Suprapubic skin (tissue), 4 donors: ENCODE measurements at regions not wholly inside any gene's neighbourhood (a gene's known extent, or its start where the extent isn't known, plus 50 kb on each side); places are given as distances from the start of the nearest gene placed in this dataset.

Source experiments
- DNase-seq, 2 donors: peaks; one replicate each; pipeline ENCODE4 v3.0.0-alpha.2; 2019; ENCODE audit warnings: low spot score in 2 of 2
- H3K27ac ChIP-seq: fragments of 200-600 bp; sonication (generic); one replicate; pipeline ENCODE4 v1.5.1; 2019
- H3K27me3 ChIP-seq: fragments of 200-600 bp; sonication (generic); one replicate; pipeline ENCODE4 v1.5.1; 2019
- H3K36me3 ChIP-seq: fragments of 200-600 bp; sonication (generic); one replicate; pipeline ENCODE4 v1.5.1; 2019
- H3K4me1 ChIP-seq: fragments of 200-600 bp; sonication (generic); one replicate; pipeline ENCODE4 v1.5.1; 2019
- H3K4me3 ChIP-seq: fragments of 200-600 bp; sonication (generic); one replicate; pipeline ENCODE4 v1.5.1; 2019; ENCODE audit warnings: mild to moderate bottlenecking
- H3K9me3 ChIP-seq: fragments of 200-600 bp; sonication (generic); one replicate; pipeline ENCODE4 v1.5.1; 2019
- EP300 ChIP-seq: sonication (generic); formaldehyde crosslinking; IDR thresholded peaks from one replicate; pipeline ENCODE4 v1.6.1; 2017; ENCODE audit warnings: antibody characterized with exemption
- POLR2A ChIP-seq, 2 donors: fragments of 450-650 bp; IDR thresholded peaks; one replicate each; pipeline ENCODE4 v1.6.1; 2017; ENCODE audit warnings: antibody characterized with exemption in 2 of 2, mild to moderate bottlenecking in 2 of 2, moderate library complexity in 2 of 2
- POLR2AphosphoS5 ChIP-seq, 3 donors: sonication (generic); formaldehyde crosslinking; IDR thresholded peaks; one replicate each; pipeline ENCODE4 v1.6.1; 2017; ENCODE audit warnings: antibody characterized with exemption in 3 of 3
- WGBS: methylation state at CpG from one replicate; pipeline ENCODE4 v1.1.5; 2018; 5-methylcytosine and 5-hydroxymethylcytosine counted together
- TF ChIP-seq, protein P1 (sequence below), 2 donors: fragments of 200-600 bp in 1 of 2; fragments of 450-650 bp in 1 of 2; sonication (generic) in 1 of 2; IDR thresholded peaks; one replicate each; pipeline ENCODE4 v1.5.1; 2016 to 2019; ENCODE audit warnings: antibody characterized with exemption in 2 of 2, mild to moderate bottlenecking in 1 of 2, moderate library complexity in 1 of 2

DNA sequence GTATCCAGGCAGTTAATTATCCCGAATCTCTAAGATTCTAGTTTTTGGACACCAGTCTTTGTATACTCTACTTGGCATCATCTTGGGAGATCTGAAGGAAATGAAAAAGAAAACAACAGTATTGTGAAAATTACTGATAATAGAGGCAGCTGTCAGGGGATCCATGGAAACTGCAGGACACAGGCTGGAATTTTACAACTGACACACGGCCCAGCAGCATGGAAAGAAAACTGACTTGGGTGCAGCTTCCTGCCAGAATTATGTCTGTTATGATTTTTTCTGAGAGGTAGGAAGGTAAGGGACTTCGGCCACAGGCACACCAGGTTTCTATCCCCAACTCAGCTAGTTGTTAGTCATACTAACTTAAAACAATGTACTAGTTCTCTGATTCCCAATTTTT is 57.7 kb upstream of the ERBB4 start:
- Histone ChIP-seq H3K27me3 (no peaks in the 10 kb centered on the region), H3K36me3 (no peaks in the 10 kb centered on the region), H3K4me1 (peaks cover 3% of the 10 kb centered on the region), H3K27ac (no peak overlapping the region), H3K4me3 (no peak overlapping the region), H3K9me3 (no peaks in the 10 kb centered on the region)
- 64% methylated on average over 3 of the region's 3 CpGs for WGBS
- TF ChIP-seq, protein P1, sequence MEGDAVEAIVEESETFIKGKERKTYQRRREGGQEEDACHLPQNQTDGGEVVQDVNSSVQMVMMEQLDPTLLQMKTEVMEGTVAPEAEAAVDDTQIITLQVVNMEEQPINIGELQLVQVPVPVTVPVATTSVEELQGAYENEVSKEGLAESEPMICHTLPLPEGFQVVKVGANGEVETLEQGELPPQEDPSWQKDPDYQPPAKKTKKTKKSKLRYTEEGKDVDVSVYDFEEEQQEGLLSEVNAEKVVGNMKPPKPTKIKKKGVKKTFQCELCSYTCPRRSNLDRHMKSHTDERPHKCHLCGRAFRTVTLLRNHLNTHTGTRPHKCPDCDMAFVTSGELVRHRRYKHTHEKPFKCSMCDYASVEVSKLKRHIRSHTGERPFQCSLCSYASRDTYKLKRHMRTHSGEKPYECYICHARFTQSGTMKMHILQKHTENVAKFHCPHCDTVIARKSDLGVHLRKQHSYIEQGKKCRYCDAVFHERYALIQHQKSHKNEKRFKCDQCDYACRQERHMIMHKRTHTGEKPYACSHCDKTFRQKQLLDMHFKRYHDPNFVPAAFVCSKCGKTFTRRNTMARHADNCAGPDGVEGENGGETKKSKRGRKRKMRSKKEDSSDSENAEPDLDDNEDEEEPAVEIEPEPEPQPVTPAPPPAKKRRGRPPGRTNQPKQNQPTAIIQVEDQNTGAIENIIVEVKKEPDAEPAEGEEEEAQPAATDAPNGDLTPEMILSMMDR (IDR thresholded peaks at IDR 0.05): no peak
- TF ChIP-seq EP300 (no peak), POLR2AphosphoS5 (IDR thresholded peaks at IDR 0.05) (no peak), POLR2A (IDR thresholded peaks at IDR 0.05) (no peak)
- DNase-seq: no peak

- Histone ChIP-seq H3K27ac (no peak overlapping the region), H3K4me3 (no peak overlapping the region), H3K36me3 (no peaks in the 10 kb centered on the region), H3K4me1 (peaks cover 3% of the 10 kb centered on the region), H3K27me3 (no peaks in the 10 kb centered on the region), H3K9me3 (no peaks in the 10 kb centered on the region)
- TF ChIP-seq EP300 (no peak), POLR2A (IDR thresholded peaks at IDR 0.05) (no peak), POLR2AphosphoS5 (IDR thresholded peaks at IDR 0.05) (no peak)
- WGBS: 26% methylated on average over 3 of the region's 3 CpGs
- DNase-seq: no peak
Measured at GRCh38 chr2:212595036-212595654, 56.5 kb upstream of the ERBB4 start.

- H3K4me1 ChIP-seq: peaks cover 3% of the 10 kb centered on the region
- H3K27me3 ChIP-seq: no peaks in the 10 kb centered on the region
- no peaks in the 10 kb centered on the region for H3K36me3 ChIP-seq
- no peak for DNase-seq
- H3K9me3 ChIP-seq: no peaks in the 10 kb centered on the region
- no peak overlapping the region for H3K4me3 ChIP-seq
- no peak overlapping the region for H3K27ac ChIP-seq
- 41% methylated on average over 1 of the region's 1 CpG for whole genome bisulfite sequencing
- TF ChIP-seq, protein P1 (IDR thresholded peaks at IDR 0.05): no peak
- no peak for TF ChIP-seq EP300
- TF ChIP-seq POLR2A (IDR thresholded peaks at IDR 0.05): no peak
- no peak for TF ChIP-seq POLR2AphosphoS5 (IDR thresholded peaks at IDR 0.05)
Measured at GRCh38 chr2:212592695-212593094, 54.1 kb upstream of the ERBB4 start.
